GM11168 (cell line): ENCODE measurements at regions not wholly inside any gene's neighbourhood (a gene's known extent, or its start where the extent isn't known, plus 50 kb on each side); places are given as distances from the start of the nearest gene placed in this dataset.
"Not testable (repeated sequence)": the region's sequence is repeated elsewhere in the genome, so short reads cannot be mapped to it uniquely, and the experiment has no call there.

Experiments used
- in situ Hi-C: fragments of 300-500 bp; cut with MboI; formaldehyde crosslinking; loops from one replicate; pipeline ENCODE4 v1.12.0; 2022; ENCODE audit warnings: low sequenced_read_pairs; ENCODE audit not compliant: unreplicated experiment

DNA sequence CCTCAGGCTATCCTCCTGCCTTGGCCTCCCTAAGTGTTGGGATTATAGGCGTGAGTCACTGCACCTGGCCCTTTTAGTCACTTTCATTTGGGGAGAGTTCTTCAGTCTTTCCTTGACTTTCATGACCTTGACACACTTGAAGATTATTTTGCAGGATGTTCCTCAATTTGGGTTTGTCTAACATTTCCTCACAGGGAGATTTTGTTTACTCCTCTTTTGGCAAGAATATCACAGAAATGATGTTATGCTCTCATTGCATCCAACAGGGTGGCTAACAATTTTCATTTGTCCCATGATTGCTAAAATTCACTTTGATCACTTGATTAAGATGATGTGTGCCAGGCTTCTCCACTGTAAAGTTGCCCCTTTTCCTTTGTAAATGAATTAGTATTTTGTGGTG lies 164.0 kb downstream of the ADSS2 start:
- in situ Hi-C loops: no loop called here

DNA sequence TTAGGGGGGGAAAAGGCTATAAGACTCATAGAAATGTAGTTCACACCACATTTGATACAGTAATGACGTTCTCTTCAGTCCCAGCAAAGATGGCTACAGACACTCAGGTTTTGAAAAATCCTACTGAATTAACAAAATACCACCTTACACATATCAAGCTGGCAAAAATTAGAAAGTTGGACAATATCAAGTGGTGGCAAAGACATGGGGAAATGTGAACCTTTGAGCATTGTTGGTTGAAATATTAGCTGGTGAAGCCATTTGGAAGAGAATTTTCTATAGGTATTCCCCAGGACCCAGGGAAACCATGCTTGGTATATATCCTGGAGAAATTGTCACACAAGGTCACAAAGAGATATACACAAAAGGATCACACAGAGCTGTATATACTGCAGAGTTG lies 163.0 kb downstream of the ADSS2 start:
- in situ Hi-C loops: no loop called here

DNA sequence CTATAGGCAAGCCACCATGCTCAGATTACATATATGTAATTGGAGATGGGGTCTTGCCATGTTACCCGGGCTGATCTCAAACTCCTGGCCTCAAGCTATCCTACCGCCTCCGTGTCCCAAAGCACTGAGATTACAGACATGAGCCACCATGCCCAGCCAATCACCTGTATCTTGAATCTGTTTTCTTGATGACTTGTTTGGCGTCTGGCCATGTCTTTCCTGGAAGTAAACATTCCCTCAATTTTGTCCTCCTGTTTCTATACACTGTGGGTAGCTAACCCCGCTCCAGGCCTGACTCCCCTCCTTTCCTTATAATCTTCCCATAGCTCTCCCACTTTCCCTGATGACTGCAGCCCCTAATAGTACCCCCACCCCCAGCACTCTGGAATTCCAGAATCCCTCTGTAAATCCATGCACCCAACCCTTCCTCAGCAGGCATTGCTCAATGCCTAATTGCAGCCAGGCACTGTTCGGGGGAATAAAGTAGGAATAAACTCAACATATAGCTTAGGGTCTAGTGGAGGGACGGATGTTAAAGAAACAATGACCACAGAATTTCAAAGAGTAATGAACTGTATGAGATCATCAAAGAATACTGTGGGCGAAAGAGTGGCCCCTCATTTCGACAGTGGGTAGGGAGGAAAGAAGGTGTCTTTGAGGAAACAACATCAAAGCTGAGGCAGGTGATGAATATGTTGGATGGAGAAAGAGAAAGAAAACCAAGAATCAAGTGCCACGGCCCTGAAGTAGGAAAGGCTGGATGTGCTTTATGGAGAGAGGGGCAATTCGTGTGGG lies 161.5 kb downstream of the ADSS2 start:
- in situ Hi-C loops: no loop called here

DNA sequence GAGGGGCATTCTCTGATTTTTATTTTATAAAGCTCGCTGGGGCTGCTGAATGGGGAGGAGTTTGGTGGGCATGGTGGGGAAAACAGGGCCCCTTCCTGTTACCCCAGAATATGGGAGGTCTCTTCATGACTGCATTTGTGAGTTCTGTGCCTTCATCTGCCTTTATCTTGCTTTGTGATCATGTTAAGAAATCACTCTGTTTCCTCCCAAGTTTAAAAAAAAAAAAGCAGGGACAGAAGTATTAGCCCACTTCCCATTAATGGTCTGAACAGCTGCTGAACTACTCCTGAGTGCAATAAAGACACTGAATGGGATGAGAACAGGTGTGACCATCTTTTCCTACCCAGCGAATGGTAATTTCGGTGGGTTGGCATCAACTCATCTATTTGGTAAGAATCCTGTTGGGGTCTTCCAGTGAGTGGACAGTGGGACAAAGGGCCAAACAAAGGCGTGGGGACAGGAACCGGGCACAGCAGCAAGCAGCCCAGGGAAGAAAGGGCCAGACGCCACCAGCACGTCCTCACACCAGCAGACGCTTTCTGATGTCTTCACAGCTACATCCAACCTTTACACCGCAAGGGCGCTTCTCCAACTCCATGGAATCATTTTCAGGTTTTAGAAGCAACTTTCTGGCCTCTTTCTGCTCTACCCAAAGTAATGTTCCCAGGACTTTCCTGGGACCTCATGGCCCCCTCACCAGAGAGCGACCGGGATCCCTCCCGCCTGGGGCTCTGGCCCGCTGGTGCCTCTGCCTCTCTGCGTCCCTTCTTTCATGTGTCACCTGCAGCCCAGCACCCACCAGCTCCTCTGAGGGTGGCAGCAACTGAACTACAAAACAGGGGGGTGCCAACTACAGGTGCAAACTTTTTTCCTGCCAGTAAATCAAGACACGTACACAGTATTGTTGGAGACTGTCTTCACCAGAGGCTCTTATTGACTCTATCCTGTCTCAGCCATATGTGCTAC lies 160.2 kb downstream of the ADSS2 start:
- in situ Hi-C loops: no loop called here

DNA sequence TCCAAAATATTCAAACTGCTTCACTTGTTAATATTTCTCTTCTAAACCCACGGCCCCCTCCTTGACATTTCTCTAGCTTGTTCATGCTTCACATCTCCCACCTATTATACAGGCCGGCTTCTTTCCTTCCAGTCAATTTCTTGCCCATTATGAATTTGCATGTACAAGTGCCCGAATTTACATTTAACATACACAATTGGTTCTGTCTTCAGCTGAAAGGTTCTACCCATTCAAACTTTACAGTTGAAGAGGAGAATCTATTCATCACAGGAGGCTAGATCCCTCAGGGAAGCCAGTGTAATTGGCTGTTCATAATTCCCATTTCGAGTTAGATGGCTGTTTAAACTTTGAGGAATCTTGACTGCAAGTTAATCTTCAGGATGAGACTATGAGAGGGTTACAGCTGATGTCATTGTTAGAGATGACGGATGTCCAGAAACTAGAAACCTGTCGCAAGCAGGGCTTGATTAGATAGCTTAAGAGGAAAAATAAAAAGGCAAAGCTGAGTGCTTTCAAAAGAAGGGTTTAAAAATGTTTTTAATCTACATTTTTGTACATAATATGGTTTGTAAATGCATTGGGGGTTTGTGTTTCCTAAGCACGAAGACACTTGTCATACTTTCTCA lies 157.0 kb downstream of the ADSS2 start:
- in situ Hi-C loops: no loop called here

DNA sequence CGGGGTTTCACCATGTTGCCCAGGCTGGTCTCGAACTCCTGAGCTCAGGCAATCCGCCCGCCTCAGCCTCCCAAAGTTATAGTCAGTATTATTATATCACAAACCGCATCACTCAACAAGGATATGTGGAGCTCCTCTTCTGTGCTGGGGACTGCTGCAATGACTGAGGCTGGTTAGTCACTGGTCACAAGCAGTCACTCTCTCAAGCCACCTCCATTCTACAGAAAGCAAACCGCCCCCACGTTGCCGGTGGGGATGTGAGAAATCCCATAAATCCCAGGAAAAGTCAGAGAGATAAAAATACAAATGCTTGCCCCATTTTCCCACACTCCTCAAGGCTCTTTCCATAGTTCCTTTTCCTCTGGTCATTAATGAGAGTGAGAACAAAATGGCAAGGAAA lies 155.7 kb downstream of the ADSS2 start:
- in situ Hi-C loops: no loop called here

DNA sequence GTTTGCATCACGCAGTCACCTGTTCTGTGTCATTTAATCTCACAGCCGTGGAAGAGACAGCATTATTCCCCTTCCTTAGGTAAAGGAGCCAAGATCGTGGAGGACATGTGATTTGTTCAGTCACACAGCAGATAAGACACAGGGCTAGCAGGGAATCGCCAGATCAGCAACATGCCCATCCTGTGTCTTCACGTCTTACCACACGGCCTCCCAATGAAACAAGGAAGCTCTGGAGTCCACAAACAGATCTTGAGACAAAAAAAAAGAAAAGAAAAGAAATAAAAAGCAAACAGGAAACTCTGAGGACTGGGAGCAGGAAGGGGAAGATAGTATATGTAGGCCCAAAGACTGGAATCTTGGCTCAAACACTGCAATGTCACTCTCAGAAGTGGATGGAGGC lies 155.3 kb downstream of the ADSS2 start:
- in situ Hi-C loops: no loop called here

DNA sequence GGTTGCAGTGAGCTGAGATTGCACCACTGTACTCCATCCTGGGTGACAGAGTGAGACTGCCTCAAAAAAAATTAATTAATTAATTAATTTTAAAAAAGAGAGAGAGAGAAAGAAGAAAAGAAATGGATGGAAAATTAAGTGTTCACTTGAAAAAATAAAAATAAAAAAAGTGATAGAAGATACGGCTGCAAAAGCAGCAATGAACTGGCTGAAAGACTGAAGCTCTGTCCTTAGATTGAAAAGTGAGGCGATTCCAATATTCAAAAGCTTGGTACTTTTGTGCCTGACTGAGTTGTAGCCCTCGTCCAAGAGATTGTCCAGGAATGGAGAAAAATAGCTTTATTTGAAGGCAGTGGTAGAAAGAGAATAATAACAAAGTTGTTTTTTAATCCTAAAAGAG lies 154.6 kb downstream of the ADSS2 start:
- in situ Hi-C loops: no loop called here

DNA sequence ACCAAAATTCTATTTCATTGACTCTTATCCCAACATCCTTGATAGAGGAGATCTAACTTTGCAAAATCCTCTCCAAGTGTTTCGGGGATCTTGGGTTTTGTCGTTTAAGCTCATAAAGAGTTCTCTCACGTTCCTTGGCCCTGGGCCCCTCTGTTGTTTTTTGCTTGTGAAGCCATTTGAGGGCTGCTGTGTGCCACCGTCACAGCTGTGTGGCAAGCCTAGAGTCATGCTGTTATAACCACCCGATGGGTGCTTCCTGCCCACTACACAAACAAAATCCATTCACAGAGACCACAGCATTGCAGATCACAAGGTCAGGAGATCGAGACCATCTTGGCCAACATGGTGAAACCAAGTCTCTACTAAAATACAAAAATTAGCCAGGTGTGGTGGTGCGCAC lies 154.1 kb downstream of the ADSS2 start:
- in situ Hi-C loops: no loop called here

DNA sequence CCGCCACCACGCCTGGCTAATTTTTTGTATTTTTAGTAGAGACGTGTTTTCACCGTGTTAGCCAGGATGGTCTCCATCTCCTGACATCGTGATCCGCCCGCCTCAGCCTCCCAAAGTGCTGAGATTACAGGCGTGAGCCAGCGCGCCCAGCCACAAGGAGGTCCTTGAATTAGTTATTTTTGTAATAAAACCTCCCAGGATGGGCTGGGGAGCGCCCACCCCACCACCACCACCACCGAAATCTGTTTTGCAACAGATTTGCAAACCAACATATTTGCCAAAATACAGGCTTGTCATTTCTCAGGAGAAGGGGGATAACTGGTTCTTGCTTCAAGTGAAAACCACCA lies 151.7 kb downstream of the ADSS2 start:
- in situ Hi-C loops: not testable (repeated sequence)

DNA sequence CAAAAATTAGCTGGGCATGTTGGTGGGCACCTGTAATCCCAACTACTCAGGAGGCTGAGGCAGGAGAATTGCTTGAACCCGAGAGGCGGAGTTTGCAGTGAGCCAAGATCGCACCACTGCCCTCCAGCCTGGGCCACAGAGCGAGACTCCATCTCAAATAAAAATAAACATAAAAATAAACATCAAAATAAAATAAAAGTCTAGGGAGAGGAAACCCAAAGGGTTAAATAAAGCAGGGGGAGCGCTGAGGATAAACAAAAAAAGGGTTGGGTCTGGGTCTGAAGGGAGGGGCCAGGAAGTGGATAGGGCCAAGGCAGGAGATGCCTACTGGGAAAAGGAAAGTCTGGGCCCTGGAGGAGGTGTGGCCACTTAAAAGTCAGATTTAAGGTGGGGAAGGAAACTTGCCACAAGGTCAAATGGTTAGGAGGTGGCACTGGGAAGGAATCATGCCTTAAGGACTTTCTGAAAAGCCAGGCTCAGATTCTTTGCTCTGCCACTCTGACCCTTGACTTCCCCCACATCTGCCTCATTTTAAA lies 150.0 kb downstream of the ADSS2 start:
- in situ Hi-C loops: no loop called here

DNA sequence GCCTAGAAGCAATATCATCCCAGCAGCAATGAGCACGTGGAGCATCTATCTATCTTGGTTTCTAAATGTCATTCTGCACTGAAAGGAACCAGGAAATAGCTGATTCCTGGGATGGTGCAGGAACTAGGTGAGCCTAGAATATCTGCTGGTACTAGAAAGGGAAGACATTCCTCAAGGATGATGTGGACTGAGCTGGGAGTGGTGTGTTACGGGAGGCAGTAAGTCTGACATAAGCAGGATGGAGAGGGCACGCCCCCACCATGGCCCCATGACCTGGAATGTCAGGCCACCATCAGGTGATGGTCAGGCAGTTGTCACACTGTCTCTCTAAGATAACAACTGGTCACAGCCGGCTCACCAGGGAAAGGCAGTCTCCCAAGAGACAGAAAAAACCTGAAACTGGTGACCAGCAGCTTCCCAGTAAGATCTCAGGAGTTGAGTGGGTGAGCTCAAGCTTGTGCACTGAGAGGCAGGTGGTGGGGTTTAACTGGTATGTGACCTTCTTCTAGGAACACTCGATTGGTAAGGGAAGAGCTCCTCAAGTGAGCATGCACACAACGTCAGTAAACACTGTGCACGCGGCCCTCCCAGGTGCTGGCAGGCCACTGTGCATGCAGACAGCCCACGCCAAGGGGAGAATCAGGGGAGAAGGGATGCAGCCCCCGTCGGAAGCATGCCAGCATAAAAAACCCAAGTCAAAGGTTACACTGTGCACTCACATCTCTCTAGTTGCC lies 148.7 kb downstream of the ADSS2 start:
- in situ Hi-C loops: no loop called here

DNA sequence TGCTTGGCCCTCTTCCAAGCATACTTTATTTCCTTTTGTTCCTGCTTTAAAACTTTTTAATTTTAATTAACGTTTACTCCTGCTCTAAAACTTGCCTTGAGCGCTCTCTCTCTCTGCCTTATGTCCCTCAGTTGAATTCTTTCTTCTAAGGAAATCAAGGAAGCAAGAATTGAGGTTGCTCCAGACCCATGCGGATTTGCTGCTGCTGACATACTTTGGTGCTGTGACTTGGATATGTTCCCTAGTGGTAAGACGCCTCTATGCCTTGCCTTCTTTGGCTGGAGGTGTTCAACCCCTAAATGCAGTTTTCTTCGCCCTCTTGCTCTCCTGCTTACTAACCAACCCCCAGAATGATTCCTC lies 148.1 kb downstream of the ADSS2 start:
- in situ Hi-C loops: no loop called here

DNA sequence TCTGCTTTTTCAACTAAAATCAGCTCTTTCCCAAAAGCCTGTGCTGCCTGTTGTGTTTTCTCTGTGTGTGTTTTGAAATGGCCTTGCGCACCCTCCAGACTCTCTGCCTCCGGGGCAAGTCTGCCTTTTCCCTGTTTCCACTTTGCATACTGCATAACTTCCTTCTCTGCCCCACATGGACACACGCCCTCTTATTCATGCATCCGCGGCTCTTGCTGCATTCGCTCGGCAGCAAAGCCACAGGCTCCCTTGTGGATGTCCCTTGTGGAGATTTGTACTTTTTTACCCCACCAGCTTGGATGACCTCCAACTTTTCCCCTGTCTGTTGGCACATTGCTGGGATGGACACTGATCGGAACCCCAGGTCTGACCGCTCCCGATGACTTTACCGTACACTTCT lies 147.6 kb downstream of the ADSS2 start:
- in situ Hi-C loops: no loop called here

DNA sequence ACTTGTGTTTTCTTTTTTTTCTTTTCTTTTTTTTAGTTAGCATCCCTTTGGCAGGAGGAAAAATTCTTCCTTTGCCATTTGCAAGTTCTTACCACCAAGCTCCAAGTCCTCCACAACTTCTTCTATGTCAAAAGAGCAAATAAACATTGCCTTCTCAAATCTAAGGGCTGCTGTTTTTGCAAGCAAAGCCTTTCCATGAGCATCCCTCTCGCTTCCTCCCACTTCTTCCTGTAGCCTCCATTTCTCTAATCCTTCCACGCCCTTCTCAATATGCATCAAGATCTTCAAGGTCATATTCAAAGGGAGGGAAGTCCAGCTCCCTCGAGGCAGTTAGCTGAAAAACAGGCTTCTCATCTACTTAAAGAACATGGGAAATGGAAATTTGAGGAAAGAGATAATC lies 147.1 kb downstream of the ADSS2 start:
- in situ Hi-C loops: no loop called here

DNA sequence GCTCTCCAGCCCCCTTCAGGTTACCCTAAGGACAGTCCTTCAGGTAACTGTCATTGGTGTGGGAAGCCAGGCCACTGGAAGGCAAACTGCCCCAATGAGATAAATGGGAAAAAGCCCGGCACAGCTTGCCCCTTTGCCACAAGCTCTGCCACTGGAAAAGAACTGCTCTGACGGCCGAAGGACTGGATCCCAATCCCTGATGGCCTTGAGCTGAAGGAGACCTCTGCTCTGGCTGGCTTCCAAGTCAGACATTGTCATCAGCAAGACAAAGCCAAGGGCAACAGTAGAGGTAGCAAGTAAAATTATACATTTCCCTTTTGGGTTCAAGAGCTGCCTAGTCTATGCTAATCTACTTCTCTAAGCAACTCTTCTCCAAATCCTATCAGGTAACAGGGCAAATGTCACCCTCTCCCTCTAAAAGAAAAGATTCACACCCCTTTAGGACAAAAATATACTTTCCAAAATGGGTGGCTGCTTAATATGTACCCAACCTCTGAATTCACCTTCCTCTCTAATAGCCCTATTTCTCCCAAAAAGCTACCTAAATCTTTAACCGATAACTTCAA lies 145.8 kb downstream of the ADSS2 start:
- in situ Hi-C loops: no loop called here

DNA sequence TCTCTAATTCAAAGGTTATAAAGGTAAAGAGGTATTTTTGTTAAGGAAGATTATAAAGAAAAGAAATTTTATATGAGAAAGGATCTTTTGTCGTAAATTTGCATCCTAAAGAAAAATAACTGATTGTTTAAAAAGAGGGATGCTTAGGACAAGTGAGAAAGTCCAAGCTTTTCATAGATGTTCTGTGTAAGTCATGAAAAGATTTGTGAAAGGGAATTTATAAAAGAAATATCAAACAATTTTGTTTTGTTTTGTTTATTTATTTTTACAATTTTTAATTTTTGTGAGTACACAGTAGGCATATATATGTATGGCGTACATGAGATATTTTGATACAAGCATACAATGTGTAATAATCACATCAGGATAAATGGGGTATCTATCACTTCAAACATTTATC lies 145.2 kb downstream of the ADSS2 start:
- in situ Hi-C loops: no loop called here

DNA sequence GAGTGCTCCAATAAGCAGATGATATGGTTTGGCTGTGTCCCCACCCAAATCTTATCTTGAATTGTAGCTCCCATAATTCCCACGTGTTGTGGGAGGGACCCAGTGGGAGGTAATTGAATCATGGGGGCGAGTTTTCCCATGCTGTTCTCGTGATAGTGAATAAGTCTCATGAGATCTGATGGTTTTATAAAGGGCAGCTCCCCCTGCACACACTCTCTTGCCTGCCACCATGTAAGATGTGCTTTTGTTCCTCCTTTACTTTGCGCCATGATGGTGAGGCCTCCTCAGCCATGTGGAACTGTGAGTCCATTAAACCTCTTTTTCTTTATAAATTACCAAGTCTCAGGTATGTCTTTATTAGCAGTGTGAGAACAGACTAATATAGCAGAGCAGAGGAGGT lies 142.5 kb downstream of the ADSS2 start:
- in situ Hi-C loops: not testable (repeated sequence)

DNA sequence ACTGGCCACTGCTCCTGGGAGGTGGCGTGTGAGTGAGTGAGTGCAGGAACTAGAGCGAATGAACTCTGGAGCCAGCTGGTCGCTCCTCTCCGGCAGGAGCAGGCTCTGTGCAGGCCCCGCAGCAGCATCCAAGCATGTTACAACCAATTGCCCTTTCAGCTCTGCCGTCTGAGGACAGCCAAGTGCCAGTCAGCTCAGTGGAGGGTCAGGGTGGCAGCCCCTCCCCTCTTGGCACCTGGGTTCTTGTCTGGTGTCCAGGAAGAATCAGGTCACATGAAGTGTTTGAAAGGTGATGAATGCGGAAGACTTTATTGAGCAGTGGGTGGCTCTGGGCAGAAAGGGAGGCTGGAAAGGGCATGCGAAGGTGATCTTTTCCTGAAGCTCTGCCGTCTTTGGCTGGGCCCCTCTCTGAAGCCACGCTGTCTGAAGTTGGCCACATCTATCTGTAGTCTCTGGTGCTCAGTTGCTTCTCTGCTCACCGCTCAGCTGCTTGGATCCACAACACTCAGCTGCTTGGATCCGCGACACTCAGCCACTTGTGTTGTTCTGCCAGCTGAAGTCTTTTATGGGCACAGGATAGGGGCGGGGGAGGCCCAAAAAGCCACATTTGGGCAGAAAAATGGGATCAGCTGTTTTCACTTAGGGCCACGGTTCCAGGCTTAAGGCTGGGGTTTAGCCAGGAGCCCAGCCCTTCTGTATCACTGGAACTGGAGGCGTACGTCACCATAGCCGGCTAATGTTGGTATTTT lies 139.8 kb downstream of the ADSS2 start:
- in situ Hi-C loops: no loop called here
